GM23338 (cell line): ENCODE measurements at regions not wholly inside any gene's neighbourhood (a gene's known extent, or its start where the extent isn't known, plus 50 kb on each side); places are given as distances from the start of the nearest gene placed in this dataset.

Experiments
- ATAC-seq: fragments of 200-7000 bp; cut with Tn5 transposase; 3 replicates; pipeline ENCODE4 v1.9.1; 2020
- DNase-seq: peaks from one replicate; pipeline ENCODE4 v3.0.0-alpha.2; 2015; ENCODE audit warnings: low spot score
- H2AFZ ChIP-seq: fragments of 200-600 bp; sonication (generic); 2 replicates; pipeline ENCODE4 v1.8.0; 2016; ENCODE audit warnings: antibody characterized with exemption, mild to moderate bottlenecking, moderate library complexity
- H3F3A ChIP-seq: fragments of 200-600 bp; sonication (generic); replicated peaks from 2 replicates; pipeline ENCODE4 v1.8.0; 2017; ENCODE audit warnings: antibody characterized with exemption, mixed run types, low read depth
- H3K27ac ChIP-seq: fragments of 200-600 bp; sonication (generic); 2 replicates; pipeline ENCODE4 v1.6.1; 2016; ENCODE audit warnings: low read depth
- H3K27me3 ChIP-seq: fragments of 200-600 bp; sonication (generic); 2 replicates; pipeline ENCODE4 v1.8.0; 2016; ENCODE audit warnings: mild to moderate bottlenecking, mixed run types, moderate library complexity; ENCODE audit not compliant: insufficient read depth
- H3K36me3 ChIP-seq: fragments of 200-600 bp; sonication (generic); 2 replicates; pipeline ENCODE4 v1.8.0; 2016; ENCODE audit warnings: mild to moderate bottlenecking; ENCODE audit not compliant: insufficient read depth
- H3K4me1 ChIP-seq: fragments of 200-600 bp; sonication (generic); 2 replicates; pipeline ENCODE4 v1.8.0; 2016; ENCODE audit warnings: mild to moderate bottlenecking, moderate library complexity; ENCODE audit not compliant: insufficient read depth
- H3K4me2 ChIP-seq: fragments of 200-600 bp; sonication (generic); 2 replicates; pipeline ENCODE4 v1.7.1; 2017; ENCODE audit warnings: mixed run types
- H3K4me3 ChIP-seq: fragments of 200-600 bp; sonication (generic); 2 replicates; pipeline ENCODE4 v1.6.1; 2016; ENCODE audit warnings: mixed run types
- H3K79me2 ChIP-seq: fragments of 200-600 bp; sonication (generic); replicated peaks from 2 replicates; pipeline ENCODE4 v1.8.0; 2017; ENCODE audit warnings: mild to moderate bottlenecking; ENCODE audit not compliant: insufficient read depth
- H3K9me2 ChIP-seq: fragments of 200-600 bp; sonication (generic); 2 replicates; pipeline ENCODE4 v1.8.0; 2017; ENCODE audit not compliant: insufficient read depth
- H4K20me1 ChIP-seq: fragments of 200-600 bp; sonication (generic); replicated peaks from 2 replicates; pipeline ENCODE4 v1.8.0; 2017; ENCODE audit warnings: mild to moderate bottlenecking; ENCODE audit not compliant: insufficient read depth
- H3K27ac Mint-ChIP-seq: 2 replicates; pipeline ENCODE4 v1.8.0; 2020; ENCODE audit warnings: inconsistent platforms, mild to moderate bottlenecking, moderate library complexity, mixed read lengths
- H3K27me3 Mint-ChIP-seq: 3 replicates; pipeline ENCODE4 v1.8.0; 2022; ENCODE audit warnings: low read depth, mild to moderate bottlenecking, moderate library complexity, mixed read lengths, inconsistent platforms; ENCODE audit not compliant: insufficient read depth, poor library complexity
- H3K36me3 Mint-ChIP-seq: 3 replicates; pipeline ENCODE4 v1.8.0; 2021; ENCODE audit warnings: low read depth, mild to moderate bottlenecking, inconsistent platforms, moderate library complexity, mixed read lengths
- H3K4me1 Mint-ChIP-seq: 3 replicates; pipeline ENCODE4 v1.8.0; 2020; ENCODE audit warnings: mild to moderate bottlenecking, inconsistent platforms, mixed read lengths
- H3K4me3 Mint-ChIP-seq: 3 replicates; pipeline ENCODE4 v1.8.0; 2021; ENCODE audit warnings: moderate library complexity, mild to moderate bottlenecking, inconsistent platforms, mixed read lengths
- H3K9me3 Mint-ChIP-seq: 3 replicates; pipeline ENCODE4 v1.8.0; 2020; ENCODE audit warnings: moderate library complexity, mild to moderate bottlenecking, inconsistent platforms, mixed read lengths
- CREB1 ChIP-seq: fragments of 250-450 bp; sonication (Bioruptor Pico); IDR thresholded peaks from 2 replicates; pipeline ENCODE4 v1.5.0; 2020; ENCODE audit warnings: low read depth, mild to moderate bottlenecking, moderate library complexity
- EZH2 ChIP-seq: fragments of 200-600 bp; sonication (generic); IDR thresholded peaks from one replicate; pipeline ENCODE4 v1.8.0; 2017; ENCODE audit warnings: antibody characterized with exemption, mild to moderate bottlenecking, low read depth; ENCODE audit not compliant: unreplicated experiment
- JUNB ChIP-seq: IDR thresholded peaks from one replicate; pipeline ENCODE4 v1.6.1; 2016; ENCODE audit warnings: antibody characterized with exemption; ENCODE audit not compliant: unreplicated experiment
- NANOG ChIP-seq: IDR thresholded peaks from 2 replicates; pipeline ENCODE4 v1.6.1; 2016; ENCODE audit warnings: antibody characterized with exemption, borderline replicate concordance
- STAT1 ChIP-seq: IDR thresholded peaks from one replicate; pipeline ENCODE4 v1.6.1; 2016; ENCODE audit warnings: antibody characterized with exemption; ENCODE audit not compliant: unreplicated experiment
- ZNF114 ChIP-seq: fragments of 250-450 bp; sonication (Bioruptor Pico); IDR thresholded peaks from 2 replicates; pipeline ENCODE4 v1.5.0; 2020; ENCODE audit warnings: mild to moderate bottlenecking, moderate library complexity
- TF ChIP-seq, protein P1 (sequence below): IDR thresholded peaks from 2 replicates; pipeline ENCODE4 v1.6.1; 2016; ENCODE audit warnings: antibody characterized with exemption
- TF ChIP-seq, protein P2 (sequence below), 2 experiments: fragments of 200-600 bp in 1 of 2; sonication (generic) in 1 of 2; conservative IDR thresholded peaks; 2 replicates each; pipeline versions ENCODE4 v1.5.1 to v1.6.1; 2016 to 2017; ENCODE audit warnings: antibody characterized with exemption in 2 of 2, low read depth in 2 of 2, mild to moderate bottlenecking in 2 of 2, moderate library complexity in 1 of 2
- TF ChIP-seq, protein P3 (sequence below): IDR thresholded peaks from one replicate; pipeline ENCODE4 v1.6.1; 2018; ENCODE audit warnings: antibody characterized with exemption; ENCODE audit not compliant: unreplicated experiment

DNA sequence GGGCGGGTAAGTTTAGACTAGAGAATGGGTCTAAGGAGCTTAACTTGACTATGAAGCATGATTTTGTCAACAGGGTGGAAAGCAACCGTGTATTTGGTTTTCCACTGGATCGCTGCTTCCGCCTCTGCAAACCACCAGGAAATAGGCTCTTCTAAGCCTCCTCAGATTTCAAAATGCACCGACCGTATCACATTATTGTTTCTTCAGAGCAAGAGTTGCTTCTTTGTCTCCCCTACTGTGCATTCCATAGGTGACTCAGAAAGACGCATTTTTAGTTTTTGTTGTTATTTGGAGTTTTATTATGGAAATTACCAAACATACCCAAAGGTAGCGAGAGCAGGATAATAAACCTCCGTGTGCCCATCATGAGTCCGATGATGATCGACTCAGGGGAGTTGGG is 64.3 kb upstream of the RASD2 start:
- no peak overlapping the region for H3K4me3 Mint-ChIP-seq
- Histone ChIP-seq H4K20me1 (no peaks in the 10 kb centered on the region), H3K4me2 (no peak overlapping the region), H3K36me3 (no peaks in the 10 kb centered on the region), H3K4me1 (no peaks in the 10 kb centered on the region; the same call in 1 of the 2 replicates), H3K9me2 (no peaks in the 10 kb centered on the region), H3K79me2 (no peaks in the 10 kb centered on the region), H3K4me3 (no peak overlapping the region), H2AFZ (no peak overlapping the region), H3K27me3 (no peaks in the 10 kb centered on the region), H3K27ac (no peak overlapping the region), H3F3A (no peaks in the 10 kb centered on the region)
- ATAC-seq (no peak), DNase-seq (no peak)
- peaks cover 7% of the 10 kb centered on the region for H3K27me3 Mint-ChIP-seq
- H3K27ac Mint-ChIP-seq = no peak overlapping the region
- H3K4me1 Mint-ChIP-seq = peaks cover 12% of the 10 kb centered on the region; the same call in 2 of the 3 replicates
- H3K9me3 Mint-ChIP-seq = peaks cover 5% of the 10 kb centered on the region
- H3K36me3 Mint-ChIP-seq = peaks cover 7% of the 10 kb centered on the region
- TF ChIP-seq JUNB = no peak
- no peak for TF ChIP-seq CREB1 (CRISPR knock-in tag)
- no peak for TF ChIP-seq ZNF114 (CRISPR knock-in tag)
- no peak for TF ChIP-seq NANOG
- TF ChIP-seq STAT1 = no peak
- TF ChIP-seq, protein P1, sequence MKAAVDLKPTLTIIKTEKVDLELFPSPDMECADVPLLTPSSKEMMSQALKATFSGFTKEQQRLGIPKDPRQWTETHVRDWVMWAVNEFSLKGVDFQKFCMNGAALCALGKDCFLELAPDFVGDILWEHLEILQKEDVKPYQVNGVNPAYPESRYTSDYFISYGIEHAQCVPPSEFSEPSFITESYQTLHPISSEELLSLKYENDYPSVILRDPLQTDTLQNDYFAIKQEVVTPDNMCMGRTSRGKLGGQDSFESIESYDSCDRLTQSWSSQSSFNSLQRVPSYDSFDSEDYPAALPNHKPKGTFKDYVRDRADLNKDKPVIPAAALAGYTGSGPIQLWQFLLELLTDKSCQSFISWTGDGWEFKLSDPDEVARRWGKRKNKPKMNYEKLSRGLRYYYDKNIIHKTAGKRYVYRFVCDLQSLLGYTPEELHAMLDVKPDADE = no peak
- TF ChIP-seq, protein P2, sequence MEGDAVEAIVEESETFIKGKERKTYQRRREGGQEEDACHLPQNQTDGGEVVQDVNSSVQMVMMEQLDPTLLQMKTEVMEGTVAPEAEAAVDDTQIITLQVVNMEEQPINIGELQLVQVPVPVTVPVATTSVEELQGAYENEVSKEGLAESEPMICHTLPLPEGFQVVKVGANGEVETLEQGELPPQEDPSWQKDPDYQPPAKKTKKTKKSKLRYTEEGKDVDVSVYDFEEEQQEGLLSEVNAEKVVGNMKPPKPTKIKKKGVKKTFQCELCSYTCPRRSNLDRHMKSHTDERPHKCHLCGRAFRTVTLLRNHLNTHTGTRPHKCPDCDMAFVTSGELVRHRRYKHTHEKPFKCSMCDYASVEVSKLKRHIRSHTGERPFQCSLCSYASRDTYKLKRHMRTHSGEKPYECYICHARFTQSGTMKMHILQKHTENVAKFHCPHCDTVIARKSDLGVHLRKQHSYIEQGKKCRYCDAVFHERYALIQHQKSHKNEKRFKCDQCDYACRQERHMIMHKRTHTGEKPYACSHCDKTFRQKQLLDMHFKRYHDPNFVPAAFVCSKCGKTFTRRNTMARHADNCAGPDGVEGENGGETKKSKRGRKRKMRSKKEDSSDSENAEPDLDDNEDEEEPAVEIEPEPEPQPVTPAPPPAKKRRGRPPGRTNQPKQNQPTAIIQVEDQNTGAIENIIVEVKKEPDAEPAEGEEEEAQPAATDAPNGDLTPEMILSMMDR (conservative IDR thresholded peaks at IDR 0.05; ENCODE audit: low read depth in 2 of 2) = no peak

DNA sequence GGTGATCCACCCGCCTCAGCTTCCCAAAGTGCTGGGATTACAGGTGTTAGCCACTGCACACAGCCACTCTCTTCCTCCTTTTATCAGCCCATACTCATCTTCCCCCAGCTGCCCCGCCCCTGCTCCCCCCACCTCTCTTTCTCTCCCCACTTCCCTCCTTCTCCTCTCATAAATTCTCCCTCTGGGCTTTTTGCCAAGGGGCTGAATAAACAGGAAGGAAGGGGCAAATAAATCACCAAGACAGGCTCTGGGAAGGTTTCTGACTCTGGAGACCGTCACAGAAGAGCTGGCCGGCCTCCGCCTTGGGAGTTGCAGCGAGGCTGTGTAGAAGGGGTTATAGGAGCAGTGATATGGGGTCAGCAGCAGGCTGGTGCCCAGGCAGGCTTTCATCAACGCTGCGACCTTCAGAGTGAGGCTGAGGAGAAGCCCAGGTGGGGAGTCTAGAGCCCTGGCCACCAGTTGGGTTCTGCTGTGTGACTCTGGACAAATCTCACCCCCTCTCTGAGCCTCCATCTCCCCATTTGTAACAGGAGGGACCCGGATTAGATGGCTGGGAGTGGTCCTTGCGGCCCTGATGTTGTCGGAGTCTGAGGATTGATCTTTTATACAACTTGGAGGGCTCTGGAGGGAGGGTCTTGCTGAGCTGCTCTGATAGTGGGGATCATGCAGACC is 62.6 kb upstream of the RASD2 start:
- Mint-ChIP-seq H3K4me1 (peaks cover 12% of the 10 kb centered on the region; the same call in 2 of the 3 replicates), H3K27ac (no peak overlapping the region), H3K9me3 (no peaks in the 10 kb centered on the region; the same call in 2 of the 3 replicates), H3K36me3 (no peaks in the 10 kb centered on the region; the same call in 1 of the 3 replicates), H3K4me3 (no peak overlapping the region), H3K27me3 (peaks cover 7% of the 10 kb centered on the region)
- H4K20me1 ChIP-seq = no peaks in the 10 kb centered on the region; the same call in 1 of the 2 replicates
- H3K36me3 ChIP-seq = no peaks in the 10 kb centered on the region
- no peak overlapping the region for H3K4me3 ChIP-seq
- H3K79me2 ChIP-seq = no peaks in the 10 kb centered on the region
- no peaks in the 10 kb centered on the region for H3K9me2 ChIP-seq
- H3K4me2 ChIP-seq = no peak overlapping the region
- H3K4me1 ChIP-seq = no peaks in the 10 kb centered on the region; the same call in 1 of the 2 replicates
- no peak for ATAC-seq
- H3K27me3 ChIP-seq = no peaks in the 10 kb centered on the region
- no peaks in the 10 kb centered on the region for H3F3A ChIP-seq
- DNase-seq = no peak
- H3K27ac ChIP-seq = no peak overlapping the region
- no peak overlapping the region for H2AFZ ChIP-seq
- TF ChIP-seq, protein P3, sequence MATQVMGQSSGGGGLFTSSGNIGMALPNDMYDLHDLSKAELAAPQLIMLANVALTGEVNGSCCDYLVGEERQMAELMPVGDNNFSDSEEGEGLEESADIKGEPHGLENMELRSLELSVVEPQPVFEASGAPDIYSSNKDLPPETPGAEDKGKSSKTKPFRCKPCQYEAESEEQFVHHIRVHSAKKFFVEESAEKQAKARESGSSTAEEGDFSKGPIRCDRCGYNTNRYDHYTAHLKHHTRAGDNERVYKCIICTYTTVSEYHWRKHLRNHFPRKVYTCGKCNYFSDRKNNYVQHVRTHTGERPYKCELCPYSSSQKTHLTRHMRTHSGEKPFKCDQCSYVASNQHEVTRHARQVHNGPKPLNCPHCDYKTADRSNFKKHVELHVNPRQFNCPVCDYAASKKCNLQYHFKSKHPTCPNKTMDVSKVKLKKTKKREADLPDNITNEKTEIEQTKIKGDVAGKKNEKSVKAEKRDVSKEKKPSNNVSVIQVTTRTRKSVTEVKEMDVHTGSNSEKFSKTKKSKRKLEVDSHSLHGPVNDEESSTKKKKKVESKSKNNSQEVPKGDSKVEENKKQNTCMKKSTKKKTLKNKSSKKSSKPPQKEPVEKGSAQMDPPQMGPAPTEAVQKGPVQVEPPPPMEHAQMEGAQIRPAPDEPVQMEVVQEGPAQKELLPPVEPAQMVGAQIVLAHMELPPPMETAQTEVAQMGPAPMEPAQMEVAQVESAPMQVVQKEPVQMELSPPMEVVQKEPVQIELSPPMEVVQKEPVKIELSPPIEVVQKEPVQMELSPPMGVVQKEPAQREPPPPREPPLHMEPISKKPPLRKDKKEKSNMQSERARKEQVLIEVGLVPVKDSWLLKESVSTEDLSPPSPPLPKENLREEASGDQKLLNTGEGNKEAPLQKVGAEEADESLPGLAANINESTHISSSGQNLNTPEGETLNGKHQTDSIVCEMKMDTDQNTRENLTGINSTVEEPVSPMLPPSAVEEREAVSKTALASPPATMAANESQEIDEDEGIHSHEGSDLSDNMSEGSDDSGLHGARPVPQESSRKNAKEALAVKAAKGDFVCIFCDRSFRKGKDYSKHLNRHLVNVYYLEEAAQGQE = no peak
- TF ChIP-seq CREB1 (CRISPR knock-in tag) (no peak), NANOG (no peak), EZH2 (no peak)
